ENCODE measurements at regions not wholly inside any gene's neighbourhood (a gene's known extent, or its start where the extent isn't known, plus 50 kb on each side); places are given as distances from the start of the nearest gene placed in this dataset.

- no peaks in the 10 kb centered on the region for H3K36me3 ChIP-seq
- peaks cover 0 to 4% of the 10 kb centered on the region in 2 donors for H3K9me3 ChIP-seq
- H3K4me3 ChIP-seq, result no peak overlapping the region
- TF ChIP-seq CTCF (IDR thresholded peaks at IDR 0.05), result no peak
- H3K4me1 ChIP-seq, result no peaks in the 10 kb centered on the region
- H3K27ac ChIP-seq, result no peak overlapping the region
- DNase-seq (no peak), ATAC-seq (no peak)
- intact Hi-C loops (cut with DNase I), result no loop called here
- H3K27me3 ChIP-seq, result no peaks in the 10 kb centered on the region
Observed at GRCh38 chr10:36354633-36355032, 712.5 kb upstream of the FZD8 start.

- no peak overlapping the region for H3K4me3 ChIP-seq
- no peaks in the 10 kb centered on the region for H3K27me3 ChIP-seq
- H3K4me1 ChIP-seq, result no peaks in the 10 kb centered on the region
- TF ChIP-seq CTCF (IDR thresholded peaks at IDR 0.05), result no peak
- H3K9me3 ChIP-seq, result peaks cover 0 to 4% of the 10 kb centered on the region in 2 donors
- DNase-seq (no peak), ATAC-seq (no peak)
- intact Hi-C loops (cut with DNase I), result no loop called here
- no peaks in the 10 kb centered on the region for H3K36me3 ChIP-seq
- no peak overlapping the region for H3K27ac ChIP-seq
Observed at GRCh38 chr10:36351159-36351558, 709.1 kb upstream of the FZD8 start.

- Histone ChIP-seq H3K9me3 (peaks cover 0 to 1% of the 10 kb centered on the region in 2 donors), H3K4me3 (no peak overlapping the region), H3K4me1 (no peaks in the 10 kb centered on the region), H3K27me3 (no peaks in the 10 kb centered on the region), H3K36me3 (no peaks in the 10 kb centered on the region), H3K27ac (no peak overlapping the region)
- intact Hi-C loops (cut with DNase I), result no loop called here
- ATAC-seq (peak; percentile 52), DNase-seq (no peak)
- TF ChIP-seq CTCF (IDR thresholded peaks at IDR 0.05), result no peak
Observed at GRCh38 chr10:36349445-36350078, 707.5 kb upstream of the FZD8 start.

GRCh38 chr10:36345807-36346206, 703.7 kb upstream of the FZD8 start:
- no peaks in the 10 kb centered on the region for H3K36me3 ChIP-seq
- H3K27ac ChIP-seq, result no peak overlapping the region
- H3K4me3 ChIP-seq, result no peak overlapping the region
- H3K9me3 ChIP-seq, result no peaks in the 10 kb centered on the region
- ATAC-seq, result no peak
- TF ChIP-seq CTCF (IDR thresholded peaks at IDR 0.05), result no peak
- no peaks in the 10 kb centered on the region for H3K4me1 ChIP-seq
- DNase-seq, result no peak
- intact Hi-C loops (cut with DNase I), result no loop called here
- no peaks in the 10 kb centered on the region for H3K27me3 ChIP-seq

- DNase-seq (no peak), ATAC-seq (no peak)
- no peaks in the 10 kb centered on the region for H3K36me3 ChIP-seq
- no peak overlapping the region for H3K4me3 ChIP-seq
- no peak for TF ChIP-seq CTCF (IDR thresholded peaks at IDR 0.05)
- H3K27me3 ChIP-seq, result no peaks in the 10 kb centered on the region
- H3K27ac ChIP-seq, result no peak overlapping the region
- intact Hi-C loops (cut with DNase I), result no loop called here
- H3K9me3 ChIP-seq, result no peaks in the 10 kb centered on the region
- H3K4me1 ChIP-seq, result no peaks in the 10 kb centered on the region
Observed at GRCh38 chr10:36345175-36345533, 703.1 kb upstream of the FZD8 start.

Data from left lung (tissue), 4 donors.